Astrocyte (in vitro differentiated cells and primary cell): ENCODE measurements at regions not wholly inside any gene's neighbourhood (a gene's known extent, or its start where the extent isn't known, plus 50 kb on each side); places are given as distances from the start of the nearest gene placed in this dataset.

ENCODE experiments used
- DNase-seq: peaks from one replicate; pipeline ENCODE4 v3.0.0-alpha.2; 2010; ENCODE audit warnings: low read depth
- FAIRE-seq: peaks from 2 replicates; lab custom pipeline; 2011; peaks lifted over from hg19 to GRCh38; lab: Jason Lieb, UNC
- H2AFZ ChIP-seq: 2 replicates; pipeline ENCODE4 v1.6.0; 2012; ENCODE audit warnings: low read depth, low read length, inconsistent platforms
- H3K27ac ChIP-seq: 2 replicates; pipeline ENCODE4 v1.5.1; 2011; ENCODE audit warnings: low read depth, low read length, inconsistent platforms
- H3K27me3 ChIP-seq: 2 replicates; pipeline ENCODE4 v1.6.0; 2011; ENCODE audit warnings: low read length, inconsistent platforms; ENCODE audit not compliant: insufficient read depth
- H3K36me3 ChIP-seq: 2 replicates; pipeline ENCODE4 v1.5.1; 2011; ENCODE audit warnings: low read length, inconsistent platforms; ENCODE audit not compliant: insufficient read depth
- H3K4me1 ChIP-seq: 2 replicates; pipeline ENCODE4 v1.5.1; 2011; ENCODE audit warnings: low read length, inconsistent platforms; ENCODE audit not compliant: insufficient read depth
- H3K4me2 ChIP-seq: 2 replicates; pipeline ENCODE4 v1.6.0; 2012; ENCODE audit warnings: low read length, inconsistent platforms
- H3K4me3 ChIP-seq: 2 replicates; pipeline ENCODE4 v1.5.1; 2011; ENCODE audit warnings: low read depth, mild to moderate bottlenecking, low read length, inconsistent platforms; ENCODE audit not compliant: insufficient read depth
- H3K79me2 ChIP-seq: 2 replicates; pipeline ENCODE4 v1.6.0; 2012; ENCODE audit warnings: mild to moderate bottlenecking, low read length, inconsistent platforms; ENCODE audit not compliant: insufficient read depth
- H3K9ac ChIP-seq: 2 replicates; pipeline ENCODE4 v1.6.0; 2012; ENCODE audit warnings: mild to moderate bottlenecking, low read length, inconsistent platforms
- H3K9me3 ChIP-seq: 2 replicates; pipeline ENCODE4 v1.5.1; 2012; ENCODE audit warnings: low read depth, mild to moderate bottlenecking, low read length, inconsistent platforms; ENCODE audit not compliant: insufficient read depth
- H4K20me1 ChIP-seq: 2 replicates; pipeline ENCODE4 v1.6.0; 2012; ENCODE audit warnings: low read length, inconsistent platforms; ENCODE audit not compliant: insufficient read depth
- H3K27ac Mint-ChIP-seq: one replicate; pipeline ENCODE4 v1.8.0; 2021; ENCODE audit warnings: mild to moderate bottlenecking, mixed read lengths; ENCODE audit not compliant: unreplicated experiment
- H3K27me3 Mint-ChIP-seq: one replicate; pipeline ENCODE4 v1.8.0; 2021; ENCODE audit warnings: low read depth, mixed read lengths; ENCODE audit not compliant: unreplicated experiment
- H3K36me3 Mint-ChIP-seq: one replicate; pipeline ENCODE4 v1.8.0; 2021; ENCODE audit warnings: low read depth, mixed read lengths; ENCODE audit not compliant: unreplicated experiment
- H3K4me1 Mint-ChIP-seq: one replicate; pipeline ENCODE4 v1.8.0; 2021; ENCODE audit warnings: low read depth, mixed read lengths; ENCODE audit not compliant: unreplicated experiment
- H3K4me3 Mint-ChIP-seq: one replicate; pipeline ENCODE4 v1.8.0; 2021; ENCODE audit warnings: mild to moderate bottlenecking, moderate library complexity, mixed read lengths; ENCODE audit not compliant: unreplicated experiment
- H3K9me3 Mint-ChIP-seq: one replicate; pipeline ENCODE4 v1.8.0; 2021; ENCODE audit warnings: mild to moderate bottlenecking, mixed read lengths; ENCODE audit not compliant: unreplicated experiment
- EZH2 ChIP-seq: IDR thresholded peaks from 2 replicates; pipeline ENCODE4 v1.6.1; 2012; ENCODE audit warnings: mild to moderate bottlenecking, low read length, inconsistent platforms; ENCODE audit not compliant: insufficient read depth
- TF ChIP-seq, protein P1 (sequence below): IDR thresholded peaks from 2 replicates; pipeline ENCODE4 v1.5.1; 2011; ENCODE audit warnings: low read depth, mild to moderate bottlenecking, inconsistent platforms, low read length, moderate library complexity; ENCODE audit not compliant: insufficient read depth

- Histone ChIP-seq H3K27me3 (no peaks in the 10 kb centered on the region), H3K4me2 (no peak overlapping the region), H3K9me3 (no peaks in the 10 kb centered on the region), H2AFZ (no peak overlapping the region), H3K4me3 (no peak overlapping the region), H3K79me2 (no peaks in the 10 kb centered on the region), H3K27ac (no peak overlapping the region), H3K9ac (no peak overlapping the region), H4K20me1 (no peaks in the 10 kb centered on the region), H3K4me1 (no peaks in the 10 kb centered on the region), H3K36me3 (no peaks in the 10 kb centered on the region)
- Mint-ChIP-seq H3K36me3 (no peaks in the 10 kb centered on the region), H3K4me3 (no peak overlapping the region), H3K27me3 (no peaks in the 10 kb centered on the region), H3K4me1 (no peaks in the 10 kb centered on the region), H3K9me3 (no peaks in the 10 kb centered on the region), H3K27ac (no peak overlapping the region)
- TF ChIP-seq EZH2, result no peak
- TF ChIP-seq, protein P1, sequence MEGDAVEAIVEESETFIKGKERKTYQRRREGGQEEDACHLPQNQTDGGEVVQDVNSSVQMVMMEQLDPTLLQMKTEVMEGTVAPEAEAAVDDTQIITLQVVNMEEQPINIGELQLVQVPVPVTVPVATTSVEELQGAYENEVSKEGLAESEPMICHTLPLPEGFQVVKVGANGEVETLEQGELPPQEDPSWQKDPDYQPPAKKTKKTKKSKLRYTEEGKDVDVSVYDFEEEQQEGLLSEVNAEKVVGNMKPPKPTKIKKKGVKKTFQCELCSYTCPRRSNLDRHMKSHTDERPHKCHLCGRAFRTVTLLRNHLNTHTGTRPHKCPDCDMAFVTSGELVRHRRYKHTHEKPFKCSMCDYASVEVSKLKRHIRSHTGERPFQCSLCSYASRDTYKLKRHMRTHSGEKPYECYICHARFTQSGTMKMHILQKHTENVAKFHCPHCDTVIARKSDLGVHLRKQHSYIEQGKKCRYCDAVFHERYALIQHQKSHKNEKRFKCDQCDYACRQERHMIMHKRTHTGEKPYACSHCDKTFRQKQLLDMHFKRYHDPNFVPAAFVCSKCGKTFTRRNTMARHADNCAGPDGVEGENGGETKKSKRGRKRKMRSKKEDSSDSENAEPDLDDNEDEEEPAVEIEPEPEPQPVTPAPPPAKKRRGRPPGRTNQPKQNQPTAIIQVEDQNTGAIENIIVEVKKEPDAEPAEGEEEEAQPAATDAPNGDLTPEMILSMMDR, result no peak
- DNase-seq (no peak), FAIRE-seq (no peak)
Measured at GRCh38 chr6:69623357-69623756, 173.5 kb downstream of the LMBRD1 start.

DNA sequence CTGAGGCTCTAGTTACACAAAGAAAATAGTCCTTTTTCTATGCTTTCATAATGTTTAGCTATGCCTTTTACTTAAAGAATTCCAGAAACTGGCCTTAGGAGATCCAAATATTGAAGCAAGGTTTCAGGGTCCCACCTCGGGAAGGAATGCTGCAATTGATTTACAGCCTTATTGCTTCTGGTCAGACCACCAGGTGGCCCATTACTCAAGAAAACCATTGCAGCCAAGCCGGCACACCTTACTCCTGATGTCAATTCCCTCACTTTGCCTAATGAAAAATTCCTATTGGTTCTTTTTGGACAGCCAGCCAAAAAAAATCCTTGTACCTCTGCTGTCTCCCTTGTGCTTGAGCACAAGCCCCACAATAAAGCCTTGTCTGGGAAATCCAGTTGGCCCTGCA, 173.9 kb downstream of the LMBRD1 start:
- Mint-ChIP-seq H3K27me3 (no peaks in the 10 kb centered on the region), H3K36me3 (no peaks in the 10 kb centered on the region), H3K4me1 (no peaks in the 10 kb centered on the region), H3K4me3 (no peak overlapping the region), H3K9me3 (no peaks in the 10 kb centered on the region), H3K27ac (no peak overlapping the region)
- Histone ChIP-seq H3K36me3 (no peaks in the 10 kb centered on the region), H3K4me3 (no peak overlapping the region), H3K27ac (no peak overlapping the region), H3K27me3 (no peaks in the 10 kb centered on the region), H3K4me1 (no peaks in the 10 kb centered on the region), H3K79me2 (no peaks in the 10 kb centered on the region), H3K9ac (no peak overlapping the region), H2AFZ (no peak overlapping the region), H3K9me3 (no peaks in the 10 kb centered on the region), H4K20me1 (no peaks in the 10 kb centered on the region), H3K4me2 (no peak overlapping the region)
- no peak for DNase-seq
- TF ChIP-seq, protein P1, result no peak
- TF ChIP-seq EZH2, result no peak
- FAIRE-seq, result no peak

- Histone ChIP-seq H3K27me3 (no peaks in the 10 kb centered on the region), H3K4me3 (no peak overlapping the region), H3K4me1 (no peaks in the 10 kb centered on the region), H4K20me1 (no peaks in the 10 kb centered on the region), H3K79me2 (no peaks in the 10 kb centered on the region), H3K36me3 (no peaks in the 10 kb centered on the region), H3K27ac (no peak overlapping the region), H2AFZ (no peak overlapping the region), H3K4me2 (no peak overlapping the region), H3K9me3 (no peaks in the 10 kb centered on the region), H3K9ac (no peak overlapping the region)
- Mint-ChIP-seq H3K27ac (no peak overlapping the region), H3K4me3 (no peak overlapping the region), H3K36me3 (no peaks in the 10 kb centered on the region), H3K9me3 (no peaks in the 10 kb centered on the region), H3K27me3 (no peaks in the 10 kb centered on the region), H3K4me1 (no peaks in the 10 kb centered on the region)
- no peak for FAIRE-seq
- TF ChIP-seq, protein P1, result no peak
- no peak for DNase-seq
Measured at GRCh38 chr6:69622230-69622629, 174.6 kb downstream of the LMBRD1 start.
